ENCODE measurements at regions not wholly inside any gene's neighbourhood (a gene's known extent, or its start where the extent isn't known, plus 50 kb on each side); places are given as distances from the start of the nearest gene placed in this dataset.

DNA sequence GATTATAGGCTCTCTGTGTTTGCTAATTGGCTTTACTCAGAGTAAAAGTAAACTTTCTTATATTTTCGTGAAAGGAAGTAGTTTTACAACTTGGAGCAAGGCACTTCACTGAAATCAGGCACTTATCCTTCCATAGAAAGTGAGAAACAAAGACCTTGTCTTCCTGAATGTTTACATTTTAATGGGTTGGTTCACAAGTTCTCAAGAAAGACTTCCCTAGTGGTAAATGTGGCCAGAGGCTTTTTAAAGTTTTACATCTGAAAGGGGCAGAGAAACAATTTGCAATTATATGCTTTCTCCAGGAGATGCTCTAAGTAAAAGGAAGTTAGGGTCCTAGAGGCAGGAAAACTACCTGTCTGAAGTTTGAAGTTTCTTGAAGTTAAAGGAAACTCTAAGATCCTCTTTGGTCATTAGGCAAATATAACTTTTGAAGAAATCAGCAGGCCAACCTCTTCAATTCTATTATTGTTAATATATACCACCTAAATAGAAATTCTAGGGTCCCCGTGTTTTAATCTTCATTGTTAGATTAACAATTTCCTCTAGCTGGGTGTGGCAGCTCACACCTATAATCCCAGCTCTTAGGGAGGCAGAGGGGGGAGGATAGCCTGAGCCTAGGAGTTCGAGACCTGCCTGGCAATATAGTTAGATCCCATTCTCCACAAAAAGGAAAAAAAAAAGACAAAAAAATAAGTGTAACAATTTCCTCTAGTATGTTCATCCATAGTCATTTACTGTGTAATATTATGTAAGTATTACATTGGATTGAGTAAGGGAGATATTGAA is 644.9 kb upstream of the FOXG1 start:
- Histone ChIP-seq H3K36me3 (replicated peaks in 1 of 2; ENCODE audit: control insufficient read depth in 2 of 2, insufficient read depth in 2 of 2, low read length in 2 of 2) (no peaks in the 10 kb centered on the region), H3K4me1 (ENCODE audit: control insufficient read depth in 2 of 2, insufficient read depth in 1 of 2, low read depth in 1 of 2, low read length in 2 of 2) (peaks cover 0 to 4% of the 10 kb centered on the region in 2 donors), H2BK120ac (ENCODE audit: low read depth, low read length) (no peak overlapping the region), H2AK5ac (ENCODE audit: low read depth, low read length) (no peak overlapping the region), H2BK15ac (ENCODE audit: low read length) (no peak overlapping the region), H4K8ac (ENCODE audit: low read depth, low read length) (no peak overlapping the region), H3K4ac (ENCODE audit: low read length) (no peak overlapping the region), H2BK12ac (ENCODE audit: low read length) (no peak overlapping the region), H3K79me1 (ENCODE audit: low read depth, low read length) (no peaks in the 10 kb centered on the region), H3K9me3 (replicated peaks in 1 of 2; ENCODE audit: control insufficient read depth in 2 of 2, insufficient read depth in 1 of 2, low read depth in 1 of 2, low read length in 2 of 2) (peaks cover 0 to under 1% of the 10 kb centered on the region in 2 donors), H3K27me3 (ENCODE audit: control insufficient read depth in 3 of 3, insufficient read depth in 3 of 3, low read depth in 1 of 3, low read length in 3 of 3) (no peaks in the 10 kb centered on the region), H3K18ac (ENCODE audit: low read length) (no peak overlapping the region), H2AFZ (ENCODE audit: low read length) (no peak overlapping the region), H3K4me3 (ENCODE audit: low read length in 2 of 2) (no peak overlapping the region), H3K14ac (ENCODE audit: low read length) (no peak overlapping the region), H3K23ac (ENCODE audit: low read depth, low read length, poor library complexity) (no peak overlapping the region), H3K9ac (ENCODE audit: low read depth, low read length, poor library complexity) (no peak overlapping the region), H3K4me2 (ENCODE audit: insufficient read depth, low read length, poor library complexity, severe bottlenecking) (no peak overlapping the region), H3K27ac (replicated peaks; ENCODE audit: low read length) (no peak overlapping the region), H4K91ac (ENCODE audit: low read depth, low read length, poor library complexity) (no peak overlapping the region), H2BK5ac (ENCODE audit: low read length) (no peak overlapping the region)
- WGBS, 2 donors (ENCODE audit: extremely low coverage in 2 of 2, insufficient read length in 2 of 2, insufficient replicate concordance in 1 of 2): no CpG with 5 or more reads among the region's 3 CpGs
- DNase-seq (ENCODE audit: low spot score): peak; percentile 18

DNA sequence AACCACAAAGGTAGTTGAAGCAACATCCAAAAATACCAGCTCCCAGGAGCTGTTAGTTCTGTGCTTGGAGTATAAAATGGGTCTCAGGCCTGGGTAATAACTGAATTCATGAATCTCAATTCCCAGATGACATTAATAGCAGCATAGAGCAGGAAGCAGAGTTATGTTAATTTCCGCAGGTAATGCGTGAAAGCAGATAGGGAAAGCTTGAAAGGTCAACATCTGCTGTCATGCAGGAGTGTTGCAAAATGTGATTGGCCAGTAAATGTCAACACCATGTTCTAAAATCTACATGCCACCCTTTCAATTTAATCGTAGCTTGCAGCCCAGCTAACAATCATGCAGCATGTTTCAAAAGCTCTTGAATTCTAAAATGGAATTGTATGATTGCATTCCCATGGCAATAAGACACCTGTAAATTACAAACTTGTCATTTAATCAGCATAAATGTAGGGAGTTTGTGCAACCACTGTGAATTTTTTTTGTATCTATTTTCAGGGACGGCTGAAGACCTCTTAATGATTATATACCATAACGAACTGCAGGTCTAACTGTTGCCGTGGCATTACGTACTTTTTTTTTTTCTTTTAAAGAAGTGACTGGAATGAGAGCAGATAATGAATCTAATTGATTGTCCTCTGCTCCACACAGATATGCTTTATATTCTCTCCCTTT is 635.8 kb upstream of the FOXG1 start:
- Histone ChIP-seq H3K27ac (replicated peaks; ENCODE audit: low read length) (no peak overlapping the region), H3K14ac (ENCODE audit: low read length) (no peak overlapping the region), H2BK12ac (ENCODE audit: low read length) (no peak overlapping the region), H3K23ac (ENCODE audit: low read depth, low read length, poor library complexity) (no peak overlapping the region), H3K79me1 (ENCODE audit: low read depth, low read length) (no peaks in the 10 kb centered on the region), H3K36me3 (replicated peaks in 1 of 2; ENCODE audit: control insufficient read depth in 2 of 2, insufficient read depth in 2 of 2, low read length in 2 of 2) (no peaks in the 10 kb centered on the region), H3K18ac (ENCODE audit: low read length) (no peak overlapping the region), H3K4me2 (ENCODE audit: insufficient read depth, low read length, poor library complexity, severe bottlenecking) (no peak overlapping the region), H2BK15ac (ENCODE audit: low read length) (no peak overlapping the region), H3K4ac (ENCODE audit: low read length) (no peak overlapping the region), H2AFZ (ENCODE audit: low read length) (no peak overlapping the region), H4K91ac (ENCODE audit: low read depth, low read length, poor library complexity) (no peak overlapping the region), H3K9ac (ENCODE audit: low read depth, low read length, poor library complexity) (no peak overlapping the region), H2AK5ac (ENCODE audit: low read depth, low read length) (no peak overlapping the region), H3K4me3 (ENCODE audit: low read length in 2 of 2) (no peak overlapping the region), H3K27me3 (ENCODE audit: control insufficient read depth in 3 of 3, insufficient read depth in 3 of 3, low read depth in 1 of 3, low read length in 3 of 3) (no peaks in the 10 kb centered on the region), H2BK5ac (ENCODE audit: low read length) (no peak overlapping the region), H4K8ac (ENCODE audit: low read depth, low read length) (no peak overlapping the region), H3K4me1 (ENCODE audit: control insufficient read depth in 2 of 2, insufficient read depth in 1 of 2, low read depth in 1 of 2, low read length in 2 of 2) (peaks cover 0 to 4% of the 10 kb centered on the region in 2 donors), H2BK120ac (ENCODE audit: low read depth, low read length) (no peak overlapping the region), H3K9me3 (replicated peaks in 1 of 2; ENCODE audit: control insufficient read depth in 2 of 2, insufficient read depth in 1 of 2, low read depth in 1 of 2, low read length in 2 of 2) (no peaks in the 10 kb centered on the region)
- DNase-seq (ENCODE audit: low spot score): no peak
- no CpG with 5 or more reads among the region's 7 CpGs for WGBS, 2 donors (ENCODE audit: extremely low coverage in 2 of 2, insufficient read length in 2 of 2, insufficient replicate concordance in 1 of 2)

DNA sequence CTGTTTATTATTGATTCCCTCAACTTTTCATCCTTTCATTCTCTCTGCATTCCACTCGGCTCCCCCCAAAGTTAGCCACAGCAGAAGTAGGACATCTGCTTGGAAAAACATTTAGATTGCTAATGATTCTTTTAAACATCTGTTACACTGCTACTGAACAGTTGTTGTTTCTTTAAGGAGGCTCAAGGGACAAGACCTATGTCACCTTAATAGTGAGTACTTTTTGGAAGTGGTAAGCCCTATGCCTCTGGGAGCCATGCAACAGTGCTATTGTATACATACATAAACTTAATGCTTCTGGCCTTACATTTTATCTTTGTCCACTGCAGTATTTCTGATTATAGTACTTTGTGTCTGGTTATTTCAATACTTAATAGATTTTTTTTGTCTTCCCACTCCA is 628.2 kb upstream of the FOXG1 start:
- no peak for DNase-seq (ENCODE audit: low spot score)
- Histone ChIP-seq H3K18ac (ENCODE audit: low read length) (no peak overlapping the region), H3K4ac (ENCODE audit: low read length) (no peak overlapping the region), H3K14ac (ENCODE audit: low read length) (no peak overlapping the region), H4K91ac (ENCODE audit: low read depth, low read length, poor library complexity) (no peak overlapping the region), H2AFZ (ENCODE audit: low read length) (no peak overlapping the region), H3K9ac (ENCODE audit: low read depth, low read length, poor library complexity) (no peak overlapping the region), H3K9me3 (replicated peaks in 1 of 2; ENCODE audit: control insufficient read depth in 2 of 2, insufficient read depth in 1 of 2, low read depth in 1 of 2, low read length in 2 of 2) (no peaks in the 10 kb centered on the region), H2BK12ac (ENCODE audit: low read length) (no peak overlapping the region), H3K4me1 (ENCODE audit: control insufficient read depth in 2 of 2, insufficient read depth in 1 of 2, low read depth in 1 of 2, low read length in 2 of 2) (no peaks in the 10 kb centered on the region), H3K23ac (ENCODE audit: low read depth, low read length, poor library complexity) (no peak overlapping the region), H3K79me1 (ENCODE audit: low read depth, low read length) (no peaks in the 10 kb centered on the region), H2BK120ac (ENCODE audit: low read depth, low read length) (no peak overlapping the region), H4K8ac (ENCODE audit: low read depth, low read length) (no peak overlapping the region), H3K36me3 (replicated peaks in 1 of 2; ENCODE audit: control insufficient read depth in 2 of 2, insufficient read depth in 2 of 2, low read length in 2 of 2) (no peaks in the 10 kb centered on the region), H2AK5ac (ENCODE audit: low read depth, low read length) (no peak overlapping the region), H3K27ac (replicated peaks; ENCODE audit: low read length) (no peak overlapping the region), H3K4me2 (ENCODE audit: insufficient read depth, low read length, poor library complexity, severe bottlenecking) (no peak overlapping the region), H2BK15ac (ENCODE audit: low read length) (no peak overlapping the region), H2BK5ac (ENCODE audit: low read length) (no peak overlapping the region), H3K27me3 (ENCODE audit: control insufficient read depth in 3 of 3, insufficient read depth in 3 of 3, low read depth in 1 of 3, low read length in 3 of 3) (no peaks in the 10 kb centered on the region), H3K4me3 (ENCODE audit: low read length in 2 of 2) (no peak overlapping the region)
- no CpG with 5 or more reads among the region's 1 CpG for WGBS, 2 donors (ENCODE audit: extremely low coverage in 2 of 2, insufficient read length in 2 of 2, insufficient replicate concordance in 1 of 2)

DNA sequence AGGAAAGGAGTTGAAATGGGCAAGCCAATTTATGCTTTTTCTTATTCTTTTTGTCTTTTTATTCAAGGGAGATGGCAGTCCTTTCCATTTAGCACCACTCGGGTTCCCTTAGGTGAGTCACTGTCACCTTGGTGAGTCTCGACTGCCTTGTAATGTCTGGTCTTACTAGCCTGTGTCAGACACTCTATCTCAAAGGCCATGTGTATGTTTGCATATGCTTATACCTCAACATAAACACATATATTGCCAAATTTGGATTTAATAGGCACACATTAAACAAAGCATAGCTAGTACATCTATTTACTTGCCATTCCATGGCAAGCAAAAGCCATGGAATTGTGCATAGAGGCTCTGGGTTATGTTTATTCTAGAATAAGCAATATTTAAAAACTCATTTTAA is 624.9 kb upstream of the FOXG1 start:
- H3K9me3 ChIP-seq (replicated peaks in 1 of 2; ENCODE audit: control insufficient read depth in 2 of 2, insufficient read depth in 1 of 2, low read depth in 1 of 2, low read length in 2 of 2): no peaks in the 10 kb centered on the region
- H2BK5ac ChIP-seq (ENCODE audit: low read length): no peak overlapping the region
- no peaks in the 10 kb centered on the region for H3K27me3 ChIP-seq (ENCODE audit: control insufficient read depth in 3 of 3, insufficient read depth in 3 of 3, low read depth in 1 of 3, low read length in 3 of 3)
- no peak overlapping the region for H3K23ac ChIP-seq (ENCODE audit: low read depth, low read length, poor library complexity)
- H2AFZ ChIP-seq (ENCODE audit: low read length): no peak overlapping the region
- no peak overlapping the region for H3K27ac ChIP-seq (replicated peaks; ENCODE audit: low read length)
- no peaks in the 10 kb centered on the region for H3K4me1 ChIP-seq (ENCODE audit: control insufficient read depth in 2 of 2, insufficient read depth in 1 of 2, low read depth in 1 of 2, low read length in 2 of 2)
- H3K4me2 ChIP-seq (ENCODE audit: insufficient read depth, low read length, poor library complexity, severe bottlenecking): no peak overlapping the region
- no peak overlapping the region for H3K18ac ChIP-seq (ENCODE audit: low read length)
- H3K36me3 ChIP-seq (replicated peaks in 1 of 2; ENCODE audit: control insufficient read depth in 2 of 2, insufficient read depth in 2 of 2, low read length in 2 of 2): no peaks in the 10 kb centered on the region
- no peak overlapping the region for H4K91ac ChIP-seq (ENCODE audit: low read depth, low read length, poor library complexity)
- no peak overlapping the region for H2BK12ac ChIP-seq (ENCODE audit: low read length)
- no peak overlapping the region for H2BK15ac ChIP-seq (ENCODE audit: low read length)
- H2AK5ac ChIP-seq (ENCODE audit: low read depth, low read length): no peak overlapping the region
- DNase-seq (ENCODE audit: low spot score): no peak
- H3K4me3 ChIP-seq (ENCODE audit: low read length in 2 of 2): no peak overlapping the region
- no CpG with 5 or more reads among the region's 2 CpGs for WGBS, 2 donors (ENCODE audit: extremely low coverage in 2 of 2, insufficient read length in 2 of 2, insufficient replicate concordance in 1 of 2)
- H3K14ac ChIP-seq (ENCODE audit: low read length): no peak overlapping the region
- H2BK120ac ChIP-seq (ENCODE audit: low read depth, low read length): no peak overlapping the region
- H3K9ac ChIP-seq (ENCODE audit: low read depth, low read length, poor library complexity): no peak overlapping the region
- H3K79me1 ChIP-seq (ENCODE audit: low read depth, low read length): no peaks in the 10 kb centered on the region
- no peak overlapping the region for H3K4ac ChIP-seq (ENCODE audit: low read length)
- H4K8ac ChIP-seq (ENCODE audit: low read depth, low read length): no peak overlapping the region

All from neuronal stem cell (in vitro differentiated cells).